ENCODE measurements at regions not wholly inside any gene's neighbourhood (a gene's known extent, or its start where the extent isn't known, plus 50 kb on each side); places are given as distances from the start of the nearest gene placed in this dataset.

GRCh38 chr1:220432408-220432807 lies 95.5 kb upstream of the MARK1 start:
- no peak for TF ChIP-seq ZNF8 (CRISPR knock-in tag; IDR thresholded peaks at IDR 0.05)
- TF ChIP-seq ARNTL (CRISPR knock-in tag; IDR thresholded peaks at IDR 0.05; ENCODE audit: borderline replicate concordance, low read depth) = no peak
- TF ChIP-seq OSR1 (CRISPR knock-in tag; IDR thresholded peaks at IDR 0.05) = no peak
- no peak for TF ChIP-seq PATZ1 (CRISPR knock-in tag; IDR thresholded peaks at IDR 0.05; ENCODE audit: borderline replicate concordance)
- TF ChIP-seq ZFP3 (CRISPR knock-in tag; IDR thresholded peaks at IDR 0.05) = no peak
- no peak for TF ChIP-seq ZNF565 (CRISPR knock-in tag; conservative IDR thresholded peaks at IDR 0.05; ENCODE audit: low read depth)
- no peak for TF ChIP-seq GLIS3 (CRISPR knock-in tag; IDR thresholded peaks at IDR 0.05)
- no peak for ATAC-seq

- no peak for ATAC-seq
Measured at GRCh38 chr1:220431554-220432239, 96.2 kb upstream of the MARK1 start.

GRCh38 chr1:220430586-220430985 lies 97.3 kb upstream of the MARK1 start:
- TF ChIP-seq RARB (CRISPR knock-in tag; IDR thresholded peaks at IDR 0.05) (no peak), ESRRG (CRISPR knock-in tag; IDR thresholded peaks at IDR 0.05) (no peak), ZNF70 (CRISPR knock-in tag; IDR thresholded peaks at IDR 0.05) (no peak), ZFP30 (CRISPR knock-in tag; IDR thresholded peaks at IDR 0.05) (no peak), ARNTL (CRISPR knock-in tag; IDR thresholded peaks at IDR 0.05; ENCODE audit: borderline replicate concordance, low read depth) (no peak), TOX (CRISPR knock-in tag; IDR thresholded peaks at IDR 0.05; ENCODE audit: borderline replicate concordance) (no peak)
- ATAC-seq = no peak

More at GRCh38 chr1:220431554-220432239, 96.2 kb upstream of the MARK1 start:
- TF ChIP-seq RARB (CRISPR knock-in tag; IDR thresholded peaks at IDR 0.05) = no peak
- TF ChIP-seq CREB5 (CRISPR knock-in tag; IDR thresholded peaks at IDR 0.05; ENCODE audit: low read depth) = no peak
- TF ChIP-seq CSDC2 (CRISPR knock-in tag; IDR thresholded peaks at IDR 0.05) = no peak
- no peak for TF ChIP-seq TSHZ2 (CRISPR knock-in tag; IDR thresholded peaks at IDR 0.05)
- no peak for TF ChIP-seq ZNF70 (CRISPR knock-in tag; IDR thresholded peaks at IDR 0.05)
- TF ChIP-seq ZNF565 (CRISPR knock-in tag; conservative IDR thresholded peaks at IDR 0.05; ENCODE audit: low read depth) = no peak
- TF ChIP-seq ZC3H10 (CRISPR knock-in tag; IDR thresholded peaks at IDR 0.05) = no peak

GRCh38 chr1:220430059-220430458 lies 97.9 kb upstream of the MARK1 start:
- TF ChIP-seq POU6F1 (CRISPR knock-in tag; IDR thresholded peaks at IDR 0.05; ENCODE audit: borderline replicate concordance, low read depth) (no peak), ZNF8 (CRISPR knock-in tag; IDR thresholded peaks at IDR 0.05) (no peak), PPARA (CRISPR knock-in tag; IDR thresholded peaks at IDR 0.05; ENCODE audit: borderline replicate concordance) (no peak), ESRRG (CRISPR knock-in tag; IDR thresholded peaks at IDR 0.05) (no peak), SNAI2 (CRISPR knock-in tag; IDR thresholded peaks at IDR 0.05) (no peak), PATZ1 (CRISPR knock-in tag; IDR thresholded peaks at IDR 0.05; ENCODE audit: borderline replicate concordance) (no peak), TSHZ2 (CRISPR knock-in tag; IDR thresholded peaks at IDR 0.05) (no peak), ZC3H10 (CRISPR knock-in tag; IDR thresholded peaks at IDR 0.05) (no peak), GLIS3 (CRISPR knock-in tag; IDR thresholded peaks at IDR 0.05) (no peak)
- ATAC-seq = peak; percentile 88
